OCI-LY1 (cell line): ENCODE measurements at regions not wholly inside any gene's neighbourhood (a gene's known extent, or its start where the extent isn't known, plus 50 kb on each side); places are given as distances from the start of the nearest gene placed in this dataset.
A peak's percentile ranks its signal among the peaks of the same experiment; 100 is the strongest.
"Not testable (repeated sequence)": the region's sequence is repeated elsewhere in the genome, so short reads cannot be mapped to it uniquely, and the experiment has no call there.

Source experiments
- H2AFZ ChIP-seq: fragments of 200-600 bp; sonication (generic), shearing (Covaris generic); 2 replicates; pipeline ENCODE4 v1.6.0; 2014; ENCODE audit warnings: antibody characterized with exemption, mild to moderate bottlenecking, low read length
- H3F3A ChIP-seq: fragments of 200-600 bp; sonication (generic), shearing (Covaris generic); 2 replicates; pipeline ENCODE4 v1.6.0; 2014; ENCODE audit warnings: mild to moderate bottlenecking, antibody characterized with exemption, low read length, moderate library complexity; ENCODE audit not compliant: insufficient read depth
- H3K27ac ChIP-seq: fragments of 200-600 bp; sonication (generic); 2 replicates; pipeline ENCODE4 v1.5.1; 2014; ENCODE audit warnings: low read length, mixed run types, mild to moderate bottlenecking, low read depth; ENCODE audit not compliant: poor library complexity, severe bottlenecking
- H3K27me3 ChIP-seq: fragments of 200-600 bp; sonication (generic); 2 replicates; pipeline ENCODE4 v1.6.0; 2014; ENCODE audit warnings: antibody characterized with exemption, mild to moderate bottlenecking, low read length, moderate library complexity; ENCODE audit not compliant: insufficient read depth
- H3K36me3 ChIP-seq: fragments of 200-600 bp; sonication (generic); 2 replicates; pipeline ENCODE4 v1.6.1; 2014; ENCODE audit warnings: mild to moderate bottlenecking, antibody characterized with exemption, low read length, moderate library complexity, mixed read lengths; ENCODE audit not compliant: insufficient read depth
- H3K4me1 ChIP-seq: fragments of 200-600 bp; sonication (generic); 2 replicates; pipeline ENCODE4 v1.5.1; 2014; ENCODE audit warnings: mild to moderate bottlenecking, low read length, moderate library complexity; ENCODE audit not compliant: insufficient read depth, severe bottlenecking
- H3K4me2 ChIP-seq: fragments of 200-600 bp; sonication (generic), shearing (Covaris generic); 2 replicates; pipeline ENCODE4 v1.6.1; 2014; ENCODE audit warnings: low read length
- H3K4me3 ChIP-seq: fragments of 200-600 bp; sonication (generic); 2 replicates; pipeline ENCODE4 v1.5.1; 2014; ENCODE audit warnings: low read length, low read depth, mild to moderate bottlenecking, mixed read lengths; ENCODE audit not compliant: poor library complexity, severe bottlenecking
- H3K79me2 ChIP-seq: fragments of 200-600 bp; shearing (Covaris generic); 2 replicates; pipeline ENCODE4 v1.6.1; 2016; ENCODE audit warnings: mixed run types, low read length, mixed read lengths; ENCODE audit not compliant: insufficient read depth
- H3K9ac ChIP-seq: fragments of 200-600 bp; sonication (generic), shearing (Covaris generic); 2 replicates; pipeline ENCODE4 v1.6.1; 2014; ENCODE audit warnings: mild to moderate bottlenecking, low read length, mixed read lengths
- H3K9me2 ChIP-seq: fragments of 200-600 bp; sonication (generic), shearing (Covaris generic); 2 replicates; pipeline ENCODE4 v1.6.1; 2014; ENCODE audit warnings: low read depth, mild to moderate bottlenecking, low read length, mixed read lengths
- H3K9me3 ChIP-seq: fragments of 200-600 bp; shearing (Covaris generic); 2 replicates; pipeline ENCODE4 v1.6.1; 2014; ENCODE audit warnings: low read length, mixed read lengths
- H4K20me1 ChIP-seq: fragments of 200-600 bp; sonication (generic), shearing (Covaris generic); 2 replicates; pipeline ENCODE4 v1.6.0; 2016; ENCODE audit warnings: mild to moderate bottlenecking, low read length; ENCODE audit not compliant: insufficient read depth
- CTCF ChIP-seq: fragments of 200-600 bp; sonication (generic), shearing (Covaris generic); IDR thresholded peaks from 2 replicates; pipeline ENCODE4 v1.5.1; 2017; ENCODE audit warnings: mild to moderate bottlenecking, antibody characterized with exemption, low read length, moderate library complexity, mixed read lengths
- EZH2 ChIP-seq: fragments of 200-600 bp; sonication (generic), shearing (Covaris generic); IDR thresholded peaks from 2 replicates; pipeline ENCODE4 v1.8.0; 2017; ENCODE audit warnings: borderline replicate concordance, mixed run types, mild to moderate bottlenecking, antibody characterized with exemption, low read length, moderate library complexity, mixed read lengths

- no peaks in the 10 kb centered on the region for H3K9me3 ChIP-seq
- no peaks in the 10 kb centered on the region for H3F3A ChIP-seq
- no peak overlapping the region for H3K4me3 ChIP-seq
- H3K36me3 ChIP-seq, result no peaks in the 10 kb centered on the region
- no peak overlapping the region for H3K4me2 ChIP-seq
- H3K27me3 ChIP-seq, result no peaks in the 10 kb centered on the region
- no peaks in the 10 kb centered on the region for H4K20me1 ChIP-seq
- no peak overlapping the region for H3K27ac ChIP-seq
- peak overlapping the region; percentile 84; the same call in 1 of the 2 replicates for H2AFZ ChIP-seq
- no peak overlapping the region for H3K9ac ChIP-seq
- no peaks in the 10 kb centered on the region for H3K4me1 ChIP-seq
- H3K9me2 ChIP-seq, result no peaks in the 10 kb centered on the region
- TF ChIP-seq CTCF (no peak), EZH2 (no peak)
- no peaks in the 10 kb centered on the region for H3K79me2 ChIP-seq
These were observed 100.9 kb upstream of the SETBP1 start for GRCh38 chr18:44579745-44580144.

GRCh38 chr18:44580159-44580558 is 100.5 kb upstream of the SETBP1 start:
- Histone ChIP-seq H3F3A (no peaks in the 10 kb centered on the region), H2AFZ (no peak overlapping the region), H3K27ac (no peak overlapping the region), H3K79me2 (no peaks in the 10 kb centered on the region), H3K27me3 (no peaks in the 10 kb centered on the region), H3K4me1 (no peaks in the 10 kb centered on the region), H3K9ac (no peak overlapping the region), H3K9me2 (no peaks in the 10 kb centered on the region), H4K20me1 (no peaks in the 10 kb centered on the region), H3K36me3 (no peaks in the 10 kb centered on the region), H3K9me3 (no peaks in the 10 kb centered on the region), H3K4me2 (no peak overlapping the region), H3K4me3 (no peak overlapping the region)
- TF ChIP-seq CTCF, result no peak

GRCh38 chr18:44580782-44581181 is 99.9 kb upstream of the SETBP1 start:
- not testable (repeated sequence) for H3K27me3 ChIP-seq, H3F3A ChIP-seq, H3K27ac ChIP-seq, H3K36me3 ChIP-seq, H3K4me3 ChIP-seq, H4K20me1 ChIP-seq, H3K9ac ChIP-seq, H3K4me2 ChIP-seq, H3K79me2 ChIP-seq, H2AFZ ChIP-seq, H3K9me2 ChIP-seq, H3K9me3 ChIP-seq, H3K4me1 ChIP-seq

- Histone ChIP-seq H3K9me2 (no peaks in the 10 kb centered on the region), H3K4me3 (no peak overlapping the region), H3F3A (no peaks in the 10 kb centered on the region), H3K4me2 (no peak overlapping the region), H3K79me2 (no peaks in the 10 kb centered on the region), H3K4me1 (no peaks in the 10 kb centered on the region), H3K36me3 (no peaks in the 10 kb centered on the region), H3K9ac (no peak overlapping the region), H2AFZ (no peak overlapping the region), H3K9me3 (no peaks in the 10 kb centered on the region), H3K27me3 (no peaks in the 10 kb centered on the region), H4K20me1 (no peaks in the 10 kb centered on the region), H3K27ac (no peak overlapping the region)
- no peak for TF ChIP-seq EZH2
- no peak for TF ChIP-seq CTCF
These were observed 98.2 kb upstream of the SETBP1 start for GRCh38 chr18:44582456-44582855.
